HCT116 (cell line): ENCODE measurements at regions not wholly inside any gene's neighbourhood (a gene's known extent, or its start where the extent isn't known, plus 50 kb on each side); places are given as distances from the start of the nearest gene placed in this dataset.

Experiments used
- CEBPB ChIP-seq: IDR thresholded peaks from 2 replicates; pipeline ENCODE4 v1.6.1; 2012; ENCODE audit warnings: low read depth
- EZH2 ChIP-seq: fragments of 200-600 bp; sonication (generic); IDR thresholded peaks from 2 replicates; pipeline ENCODE4 v1.6.1; 2017; ENCODE audit warnings: antibody characterized with exemption, mixed run types
- JUND ChIP-seq: IDR thresholded peaks from 2 replicates; pipeline ENCODE4 v1.6.1; 2012
- MAX ChIP-seq: IDR thresholded peaks from 2 replicates; pipeline ENCODE4 v1.6.1; 2012
- POLR2A ChIP-seq: IDR thresholded peaks from 2 replicates; pipeline ENCODE4 v1.7.0; 2011; ENCODE audit warnings: borderline replicate concordance; ENCODE audit not compliant: insufficient read depth, insufficient read length; ENCODE audit errors: extremely low read depth
- POLR2AphosphoS5 ChIP-seq: IDR thresholded peaks from 2 replicates; pipeline ENCODE4 v1.6.1; 2011; ENCODE audit warnings: mild to moderate bottlenecking, low read depth, low read length, moderate library complexity
- REST ChIP-seq: IDR thresholded peaks from 2 replicates; pipeline ENCODE4 v1.6.1; 2012; ENCODE audit warnings: low read depth
- SP1 ChIP-seq: IDR thresholded peaks from 2 replicates; pipeline ENCODE4 v1.6.1; 2012; ENCODE audit warnings: low read depth
- SRF ChIP-seq: IDR thresholded peaks from 2 replicates; pipeline ENCODE4 v1.6.1; 2012; ENCODE audit warnings: low read depth
- TF ChIP-seq, protein P1 (sequence below), 3 experiments: fragments of 200-600 bp in 1 of 3; sonication (generic) in 1 of 3; IDR thresholded peaks in 2 of 3; conservative IDR thresholded peaks in 1 of 3; 2 replicates each; pipeline ENCODE4 v1.5.1; 2012 to 2017; ENCODE audit warnings: low read depth in 2 of 3, low read length in 2 of 3, antibody characterized with exemption in 1 of 3, borderline replicate concordance in 1 of 3, control low read depth in 1 of 3, mild to moderate bottlenecking in 1 of 3, mixed read lengths in 1 of 3, mixed run types in 1 of 3, moderate library complexity in 1 of 3; ENCODE audit not compliant: insufficient read depth in 1 of 3

GRCh38 chr12:84148335-84148734 is 764.3 kb downstream of the SLC6A15 start:
- TF ChIP-seq SP1 (no peak), REST (no peak), EZH2 (no peak), CEBPB (no peak), SRF (no peak), JUND (no peak), POLR2A (no peak), MAX (no peak), POLR2AphosphoS5 (no peak)
- TF ChIP-seq, protein P1, sequence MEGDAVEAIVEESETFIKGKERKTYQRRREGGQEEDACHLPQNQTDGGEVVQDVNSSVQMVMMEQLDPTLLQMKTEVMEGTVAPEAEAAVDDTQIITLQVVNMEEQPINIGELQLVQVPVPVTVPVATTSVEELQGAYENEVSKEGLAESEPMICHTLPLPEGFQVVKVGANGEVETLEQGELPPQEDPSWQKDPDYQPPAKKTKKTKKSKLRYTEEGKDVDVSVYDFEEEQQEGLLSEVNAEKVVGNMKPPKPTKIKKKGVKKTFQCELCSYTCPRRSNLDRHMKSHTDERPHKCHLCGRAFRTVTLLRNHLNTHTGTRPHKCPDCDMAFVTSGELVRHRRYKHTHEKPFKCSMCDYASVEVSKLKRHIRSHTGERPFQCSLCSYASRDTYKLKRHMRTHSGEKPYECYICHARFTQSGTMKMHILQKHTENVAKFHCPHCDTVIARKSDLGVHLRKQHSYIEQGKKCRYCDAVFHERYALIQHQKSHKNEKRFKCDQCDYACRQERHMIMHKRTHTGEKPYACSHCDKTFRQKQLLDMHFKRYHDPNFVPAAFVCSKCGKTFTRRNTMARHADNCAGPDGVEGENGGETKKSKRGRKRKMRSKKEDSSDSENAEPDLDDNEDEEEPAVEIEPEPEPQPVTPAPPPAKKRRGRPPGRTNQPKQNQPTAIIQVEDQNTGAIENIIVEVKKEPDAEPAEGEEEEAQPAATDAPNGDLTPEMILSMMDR (IDR thresholded peaks at IDR 0.05 in 2 of 3, conservative IDR thresholded peaks at IDR 0.05 in 1 of 3; ENCODE audit: borderline replicate concordance in 1 of 3, insufficient read depth in 1 of 3, low read depth in 2 of 3, low read length in 2 of 3) = no peak
